CD4-positive, alpha-beta T cell (primary cell): ENCODE measurements at regions not wholly inside any gene's neighbourhood (a gene's known extent, or its start where the extent isn't known, plus 50 kb on each side); places are given as distances from the start of the nearest gene placed in this dataset.

Experiments
- ATAC-seq: fragments of 200-7000 bp; cut with Tn5 transposase; one replicate; pipeline ENCODE4 v1.10.0; 2022; ENCODE audit warnings: mild to moderate bottlenecking; ENCODE audit not compliant: poor library complexity
- CTCF ChIA-PET: fragments of 350-600 bp; sonication (Branson Sonifier 250); formaldehyde crosslinking; loops from one replicate; lab custom pipeline; 2021; ENCODE audit warnings: antibody characterized with exemption, inconsistent platforms; lab: Charles Lee
- POLR2A ChIA-PET: fragments of 350-600 bp; sonication (Branson Sonifier 250); formaldehyde crosslinking; loops from one replicate; lab custom pipeline; 2021; ENCODE audit warnings: antibody characterized with exemption, inconsistent platforms; lab: Charles Lee
- DNase-seq, 14 experiments: peaks; one replicate each; pipeline ENCODE4 v3.0.0-alpha.2; 2013 to 2020; ENCODE audit warnings: mixed read lengths in 2 of 14
- H3K27ac ChIP-seq, 2 donors: one replicate each; pipeline versions ENCODE4 v1.5.1 to v1.7.0; 2013; ENCODE audit warnings: low read length in 2 of 2, low read depth in 1 of 2, mild to moderate bottlenecking in 1 of 2
- H3K27me3 ChIP-seq, 2 experiments: 1 replicate in 1 of 2; 2 replicates in 1 of 2; pipeline versions ENCODE4 v1.6.1 to v1.7.0; 2013; ENCODE audit warnings: low read length in 2 of 2, control low read depth in 1 of 2, mild to moderate bottlenecking in 1 of 2, moderate library complexity in 1 of 2; ENCODE audit not compliant: insufficient read depth in 2 of 2, control insufficient read depth in 1 of 2
- H3K36me3 ChIP-seq: one replicate; pipeline ENCODE4 v1.6.1; 2013; ENCODE audit warnings: low read length, control low read depth; ENCODE audit not compliant: insufficient read depth
- H3K4me1 ChIP-seq: one replicate; pipeline ENCODE4 v1.6.1; 2013; ENCODE audit warnings: low read length, control low read depth; ENCODE audit not compliant: insufficient read depth
- H3K4me3 ChIP-seq: one replicate; pipeline ENCODE4 v1.5.1; 2013; ENCODE audit warnings: mild to moderate bottlenecking, low read length, moderate library complexity
- H3K9me3 ChIP-seq, 2 experiments: 1 replicate in 1 of 2; 2 replicates in 1 of 2; pipeline versions ENCODE4 v1.6.1 to v1.7.0; 2013; ENCODE audit warnings: low read length in 2 of 2, mild to moderate bottlenecking in 2 of 2, control low read depth in 1 of 2, moderate library complexity in 1 of 2; ENCODE audit not compliant: control insufficient read depth in 1 of 2, insufficient read depth in 1 of 2
- H3K27ac Mint-ChIP-seq: one replicate; pipeline ENCODE4 v1.8.0; 2020; ENCODE audit warnings: mixed read lengths
- H3K27me3 Mint-ChIP-seq: one replicate; pipeline ENCODE4 v1.8.0; 2021; ENCODE audit warnings: mixed read lengths
- H3K36me3 Mint-ChIP-seq: one replicate; pipeline ENCODE4 v1.8.0; 2021; ENCODE audit warnings: low read depth, mixed read lengths
- H3K4me1 Mint-ChIP-seq: one replicate; pipeline ENCODE4 v1.8.0; 2021; ENCODE audit warnings: low read depth, mixed read lengths
- H3K4me3 Mint-ChIP-seq: one replicate; pipeline ENCODE4 v1.8.0; 2020; ENCODE audit warnings: mild to moderate bottlenecking, mixed read lengths
- H3K9me3 Mint-ChIP-seq: one replicate; pipeline ENCODE4 v1.8.0; 2020; ENCODE audit warnings: mixed read lengths
- intact Hi-C, 2 experiments: fragments of 100-400 bp; cut with DNase I in 1 of 2; cut with micrococcal nuclease in 1 of 2; formaldehyde crosslinking; loops; one replicate each; pipeline versions ENCODE4 v1.15.1 to v1.9.0; 2023 to 2025; cut with DNase I, micrococcal nuclease
- TF ChIP-seq, protein P1 (sequence below): fragments of 200-600 bp; IDR thresholded peaks from one replicate; pipeline ENCODE4 v1.8.0; 2022; ENCODE audit warnings: antibody characterized with exemption, mild to moderate bottlenecking

DNA sequence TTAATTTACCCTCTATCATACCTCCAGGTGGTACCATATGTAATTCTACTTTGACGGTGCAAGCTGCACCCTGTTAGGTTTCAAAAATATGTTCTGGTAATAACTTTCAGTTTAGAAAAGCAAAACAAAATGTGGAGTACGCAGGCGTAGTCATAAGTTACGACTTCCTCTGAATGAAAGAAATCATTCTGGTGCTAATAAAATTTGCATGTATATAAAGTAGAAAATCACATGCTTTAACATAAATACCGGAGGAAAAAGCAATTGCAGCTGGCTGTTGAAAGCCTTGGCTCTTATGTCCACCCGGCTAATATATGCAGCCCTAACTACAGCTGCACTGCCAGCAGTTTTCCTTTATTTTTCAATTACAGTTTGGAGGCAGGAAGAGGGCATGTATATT, 65.2 kb upstream of the TMPRSS15 start:
- CTCF ChIA-PET: no interaction called here

DNA sequence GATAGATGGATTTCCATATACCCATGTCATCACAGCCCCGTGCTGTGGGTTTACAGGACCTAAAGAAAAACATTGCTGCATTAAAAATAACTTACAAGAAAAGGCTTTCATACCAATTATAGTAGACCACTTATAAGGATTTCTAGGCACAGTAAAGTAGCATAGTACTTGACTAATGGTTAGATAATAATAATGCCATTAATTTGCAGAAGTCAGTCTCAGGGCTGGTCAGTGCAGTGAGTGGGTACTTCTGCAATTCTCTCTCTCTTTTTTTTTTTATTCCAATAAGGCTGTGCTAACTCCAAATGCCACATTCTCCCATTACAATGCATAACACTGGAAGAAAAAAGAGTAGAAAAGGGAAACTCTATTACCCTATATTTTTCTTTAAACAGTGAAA, 73.1 kb upstream of the TMPRSS15 start:
- H3K27me3 ChIP-seq: no peaks in the 10 kb centered on the region
- H3K4me1 ChIP-seq: no peaks in the 10 kb centered on the region
- DNase-seq (no peak), ATAC-seq (no peak)
- ChIA-PET CTCF (no interaction called here), POLR2A (no interaction called here)
- no peak overlapping the region for H3K27ac Mint-ChIP-seq
- no peak overlapping the region for H3K4me3 ChIP-seq
- no peaks in the 10 kb centered on the region for H3K36me3 ChIP-seq
- no peaks in the 10 kb centered on the region for H3K36me3 Mint-ChIP-seq
- no peaks in the 10 kb centered on the region for H3K9me3 ChIP-seq
- H3K27ac ChIP-seq: no peak overlapping the region
- intact Hi-C loops: no loop called here
- no peaks in the 10 kb centered on the region for H3K4me1 Mint-ChIP-seq
- H3K9me3 Mint-ChIP-seq: peaks cover 3% of the 10 kb centered on the region
- H3K27me3 Mint-ChIP-seq: no peaks in the 10 kb centered on the region
- TF ChIP-seq, protein P1, sequence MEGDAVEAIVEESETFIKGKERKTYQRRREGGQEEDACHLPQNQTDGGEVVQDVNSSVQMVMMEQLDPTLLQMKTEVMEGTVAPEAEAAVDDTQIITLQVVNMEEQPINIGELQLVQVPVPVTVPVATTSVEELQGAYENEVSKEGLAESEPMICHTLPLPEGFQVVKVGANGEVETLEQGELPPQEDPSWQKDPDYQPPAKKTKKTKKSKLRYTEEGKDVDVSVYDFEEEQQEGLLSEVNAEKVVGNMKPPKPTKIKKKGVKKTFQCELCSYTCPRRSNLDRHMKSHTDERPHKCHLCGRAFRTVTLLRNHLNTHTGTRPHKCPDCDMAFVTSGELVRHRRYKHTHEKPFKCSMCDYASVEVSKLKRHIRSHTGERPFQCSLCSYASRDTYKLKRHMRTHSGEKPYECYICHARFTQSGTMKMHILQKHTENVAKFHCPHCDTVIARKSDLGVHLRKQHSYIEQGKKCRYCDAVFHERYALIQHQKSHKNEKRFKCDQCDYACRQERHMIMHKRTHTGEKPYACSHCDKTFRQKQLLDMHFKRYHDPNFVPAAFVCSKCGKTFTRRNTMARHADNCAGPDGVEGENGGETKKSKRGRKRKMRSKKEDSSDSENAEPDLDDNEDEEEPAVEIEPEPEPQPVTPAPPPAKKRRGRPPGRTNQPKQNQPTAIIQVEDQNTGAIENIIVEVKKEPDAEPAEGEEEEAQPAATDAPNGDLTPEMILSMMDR: no peak
- no peak overlapping the region for H3K4me3 Mint-ChIP-seq

More for the DNA sequence above, 65.2 kb upstream of the TMPRSS15 start:
- H3K9me3 Mint-ChIP-seq: peaks cover 4% of the 10 kb centered on the region
- ATAC-seq (no peak), DNase-seq (no peak)
- Histone ChIP-seq H3K27ac (no peak overlapping the region), H3K4me1 (no peaks in the 10 kb centered on the region), H3K27me3 (no peaks in the 10 kb centered on the region), H3K9me3 (no peaks in the 10 kb centered on the region), H3K4me3 (no peak overlapping the region), H3K36me3 (no peaks in the 10 kb centered on the region)
- no peaks in the 10 kb centered on the region for H3K27me3 Mint-ChIP-seq
- POLR2A ChIA-PET: no interaction called here
- TF ChIP-seq, protein P1: no peak
- intact Hi-C loops: no loop called here
- H3K4me3 Mint-ChIP-seq: no peak overlapping the region
- no peaks in the 10 kb centered on the region for H3K4me1 Mint-ChIP-seq
- H3K27ac Mint-ChIP-seq: no peak overlapping the region
- no peaks in the 10 kb centered on the region for H3K36me3 Mint-ChIP-seq

- Histone ChIP-seq H3K9me3 (no peaks in the 10 kb centered on the region), H3K4me1 (no peaks in the 10 kb centered on the region), H3K27ac (no peak overlapping the region), H3K36me3 (no peaks in the 10 kb centered on the region), H3K4me3 (no peak overlapping the region), H3K27me3 (no peaks in the 10 kb centered on the region)
- Mint-ChIP-seq H3K4me1 (no peaks in the 10 kb centered on the region), H3K36me3 (no peaks in the 10 kb centered on the region), H3K4me3 (no peak overlapping the region), H3K27me3 (no peaks in the 10 kb centered on the region), H3K27ac (no peak overlapping the region), H3K9me3 (peaks cover 3% of the 10 kb centered on the region)
- TF ChIP-seq, protein P1: no peak
- DNase-seq (no peak), ATAC-seq (no peak)
- CTCF ChIA-PET: no interaction called here
- intact Hi-C loops: no loop called here
- POLR2A ChIA-PET: no interaction called here
These were observed 73.5 kb upstream of the TMPRSS15 start for GRCh38 chr21:18477043-18477442.
